Embryonic facial prominence (tissue), 1 donor: ENCODE measurements at regions not wholly inside any gene's neighbourhood (a gene's known extent, or its start where the extent isn't known, plus 50 kb on each side); places are given as distances from the start of the nearest gene placed in this dataset.
A peak's percentile ranks its signal among the peaks of the same experiment; 100 is the strongest.
"Not testable (repeated sequence)": the region's sequence is repeated elsewhere in the genome, so short reads cannot be mapped to it uniquely, and the experiment has no call there.

ENCODE experiments used
- DNase-seq: peaks from one replicate; pipeline ENCODE4 v3.0.0-alpha.2; 2016; ENCODE audit errors: extremely low spot score

DNA sequence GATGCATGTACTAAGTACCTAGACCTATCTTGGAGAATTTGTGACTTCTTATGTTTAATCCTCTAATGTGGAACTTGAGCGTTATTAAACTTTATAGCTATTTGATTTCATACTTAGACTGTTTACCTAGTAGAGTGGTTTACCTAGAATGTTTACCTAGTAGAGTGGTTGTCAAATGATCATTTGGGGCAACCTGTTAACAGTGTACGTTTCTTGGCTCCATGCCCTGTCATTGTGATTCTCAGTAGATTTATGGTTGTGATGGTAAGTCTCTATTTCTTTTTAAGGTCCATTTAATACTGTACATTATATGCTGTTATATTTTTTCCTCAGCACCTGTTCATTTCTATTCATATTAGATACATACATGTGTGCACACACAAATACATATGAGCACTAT lies 233.0 kb upstream of the MAD2L1 start:
- no peak for DNase-seq

DNA sequence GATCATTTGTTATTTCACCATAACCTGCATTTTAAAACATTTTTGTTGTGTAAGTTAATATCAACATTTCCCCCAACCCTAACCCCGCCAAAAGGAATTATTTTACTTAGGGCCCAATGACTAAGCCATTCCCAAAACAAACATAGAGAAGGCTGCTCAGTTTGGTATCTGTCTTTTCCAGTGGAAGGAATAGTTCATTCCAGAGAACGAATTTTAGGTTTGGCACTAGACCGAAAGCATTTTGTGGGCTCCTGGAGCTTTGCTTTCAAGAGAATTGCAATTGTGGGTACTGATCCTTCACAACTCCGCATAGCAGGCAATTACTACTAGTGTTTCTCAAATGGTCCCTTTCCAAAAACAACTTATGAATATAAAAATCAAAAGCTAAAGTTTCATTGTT lies 226.7 kb upstream of the MAD2L1 start:
- peak; percentile 68 for DNase-seq

DNA sequence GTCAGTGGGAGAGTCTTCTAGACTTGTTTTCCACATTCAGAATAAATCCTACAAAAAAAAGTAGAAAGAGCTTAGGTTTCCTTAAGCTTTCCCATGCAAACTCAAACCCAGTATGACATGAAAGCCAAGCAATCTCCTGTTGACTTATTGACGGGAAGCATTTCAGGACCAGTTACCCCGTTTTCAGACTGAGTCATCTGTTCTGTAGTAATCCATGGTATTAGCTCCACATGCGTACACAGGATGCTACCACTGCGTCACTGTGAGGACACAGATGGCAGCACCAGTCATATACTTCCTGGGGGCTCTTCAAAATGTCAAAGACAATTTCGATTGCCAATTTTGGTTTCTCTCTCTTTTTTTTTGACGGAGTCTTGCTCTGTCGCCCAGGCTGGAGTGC lies 224.9 kb upstream of the MAD2L1 start:
- DNase-seq = no peak

DNA sequence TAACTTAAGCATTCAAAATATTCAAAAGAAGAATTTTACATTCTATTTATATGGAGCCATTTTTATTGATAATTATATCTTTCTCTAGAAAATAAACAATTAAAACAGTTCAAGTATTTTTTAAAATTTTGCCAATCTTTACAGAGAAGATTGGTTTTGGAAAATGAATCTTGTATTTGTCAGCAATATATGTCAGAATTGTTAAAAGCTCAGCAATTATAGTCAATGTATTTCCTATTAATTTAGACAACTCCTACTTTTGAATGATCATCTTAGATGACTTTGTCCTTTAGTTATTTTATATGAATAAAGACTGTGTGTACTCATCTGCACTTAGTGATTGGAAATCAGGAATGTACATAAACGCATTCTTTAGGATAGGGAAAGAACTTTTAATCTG lies 223.9 kb upstream of the MAD2L1 start:
- no peak for DNase-seq

DNA sequence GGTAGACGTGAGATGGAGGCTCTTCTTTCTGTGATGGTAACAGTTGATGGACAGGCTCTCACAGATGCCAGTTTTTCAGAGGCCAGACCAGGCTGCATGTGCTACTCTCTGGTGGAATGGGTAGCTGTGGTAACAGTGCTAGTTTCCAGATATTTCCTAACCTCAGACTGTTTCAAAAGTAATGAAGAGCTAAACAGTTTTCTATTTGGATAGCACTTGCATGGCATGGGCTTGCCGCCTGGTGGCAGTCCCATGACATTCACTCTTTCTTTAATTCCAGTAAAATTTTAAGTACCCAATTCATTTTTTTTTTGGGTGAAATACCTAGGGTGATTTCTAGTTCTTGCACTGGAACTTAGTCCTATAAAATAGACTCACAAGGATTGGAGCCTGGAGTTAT lies 220.2 kb upstream of the MAD2L1 start:
- DNase-seq = no peak

DNA sequence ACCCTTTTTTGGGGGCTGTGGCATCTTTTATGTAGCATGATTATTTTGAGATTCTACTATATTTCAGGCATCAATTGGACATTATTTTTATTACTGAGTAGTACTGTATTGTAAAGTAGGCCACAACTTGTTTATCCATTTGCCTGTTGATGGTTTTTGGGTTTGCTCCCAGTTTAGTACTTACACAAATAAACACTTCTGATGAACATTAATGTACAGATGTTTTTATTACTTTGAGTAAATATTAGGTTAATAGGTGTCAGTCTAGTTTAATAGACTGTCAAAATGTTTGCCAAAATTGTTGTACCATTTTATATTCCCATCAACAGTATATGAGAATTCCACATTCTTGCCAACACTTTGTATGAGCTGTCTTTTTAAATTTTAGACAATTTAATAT lies 214.9 kb upstream of the MAD2L1 start:
- no peak for DNase-seq

DNA sequence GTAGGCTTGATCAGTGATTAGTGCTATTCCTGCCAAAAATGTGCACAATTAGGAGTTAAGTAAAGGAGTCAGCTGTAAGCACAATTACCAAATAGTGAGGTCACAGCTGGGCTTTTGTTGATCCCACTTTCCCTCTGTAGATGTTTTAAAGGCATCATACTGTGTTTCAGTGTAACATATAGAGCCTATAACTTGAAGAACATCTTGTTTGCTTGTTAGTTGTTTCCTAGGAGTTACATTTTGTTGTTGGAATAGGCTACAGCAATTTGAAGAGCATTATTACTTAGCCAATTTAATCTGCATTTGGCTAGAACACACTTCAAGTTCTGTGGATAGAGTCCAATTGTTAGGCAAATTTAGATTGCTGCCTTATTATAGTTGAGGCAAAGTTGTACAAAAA lies 210.7 kb upstream of the MAD2L1 start:
- no peak for DNase-seq

DNA sequence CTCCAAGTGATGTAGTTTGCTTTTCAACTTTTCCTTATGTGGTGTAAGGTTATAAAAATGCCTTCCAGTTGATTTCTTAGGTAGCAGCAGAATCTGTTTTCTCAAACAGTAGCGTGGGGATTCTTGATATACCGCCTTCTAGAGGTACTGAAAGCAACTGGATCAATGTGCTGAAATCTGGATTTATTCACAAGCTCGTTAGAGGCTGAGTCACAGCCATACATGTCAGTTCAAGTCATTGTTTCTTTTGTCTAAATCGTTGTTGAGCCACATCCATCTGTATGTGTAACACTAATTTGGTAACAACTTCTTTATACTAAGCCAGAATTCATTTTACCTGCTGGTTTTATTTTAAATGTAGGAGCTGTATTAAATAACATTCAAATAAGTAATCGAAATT lies 200.0 kb upstream of the MAD2L1 start:
- DNase-seq = no peak

DNA sequence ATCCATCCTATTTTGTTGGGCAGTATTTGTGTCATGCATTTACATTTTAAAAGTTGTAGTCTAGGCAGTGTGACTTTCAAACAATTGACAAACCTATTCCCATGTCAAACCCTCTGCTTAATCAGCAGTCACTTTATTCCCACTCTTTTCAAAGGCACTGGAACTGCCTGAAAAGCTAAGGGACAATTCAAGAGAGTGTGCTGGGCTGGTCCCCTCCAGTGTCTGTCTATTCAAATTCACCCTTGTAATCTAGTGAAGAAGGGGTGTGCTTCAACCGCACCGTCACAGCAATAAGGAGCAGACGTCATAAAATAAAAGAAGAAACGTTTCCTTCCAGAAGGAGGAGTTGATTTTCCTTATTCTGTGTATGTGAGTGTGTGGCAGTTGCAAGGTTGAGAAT lies 197.0 kb upstream of the MAD2L1 start:
- no peak for DNase-seq

DNA sequence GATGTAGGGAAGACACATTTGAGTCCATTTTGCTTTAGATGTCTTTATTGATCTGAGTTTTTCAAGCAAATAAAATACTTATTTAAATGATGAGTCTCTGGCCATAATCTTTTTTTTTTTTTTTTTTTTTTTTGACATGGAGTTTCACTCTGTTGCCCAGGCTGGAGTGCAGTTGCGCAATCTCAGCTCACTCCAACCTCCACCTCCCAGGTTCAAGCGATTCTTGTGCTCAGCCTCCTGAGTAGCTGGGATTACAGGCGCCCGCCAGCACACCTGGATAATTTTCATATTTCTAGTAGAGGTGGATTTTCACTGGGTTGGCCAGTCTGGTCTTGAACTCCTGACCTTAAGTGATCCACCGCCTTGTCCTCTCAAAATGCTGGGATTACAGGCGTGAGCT lies 194.5 kb upstream of the MAD2L1 start:
- DNase-seq = no peak

DNA sequence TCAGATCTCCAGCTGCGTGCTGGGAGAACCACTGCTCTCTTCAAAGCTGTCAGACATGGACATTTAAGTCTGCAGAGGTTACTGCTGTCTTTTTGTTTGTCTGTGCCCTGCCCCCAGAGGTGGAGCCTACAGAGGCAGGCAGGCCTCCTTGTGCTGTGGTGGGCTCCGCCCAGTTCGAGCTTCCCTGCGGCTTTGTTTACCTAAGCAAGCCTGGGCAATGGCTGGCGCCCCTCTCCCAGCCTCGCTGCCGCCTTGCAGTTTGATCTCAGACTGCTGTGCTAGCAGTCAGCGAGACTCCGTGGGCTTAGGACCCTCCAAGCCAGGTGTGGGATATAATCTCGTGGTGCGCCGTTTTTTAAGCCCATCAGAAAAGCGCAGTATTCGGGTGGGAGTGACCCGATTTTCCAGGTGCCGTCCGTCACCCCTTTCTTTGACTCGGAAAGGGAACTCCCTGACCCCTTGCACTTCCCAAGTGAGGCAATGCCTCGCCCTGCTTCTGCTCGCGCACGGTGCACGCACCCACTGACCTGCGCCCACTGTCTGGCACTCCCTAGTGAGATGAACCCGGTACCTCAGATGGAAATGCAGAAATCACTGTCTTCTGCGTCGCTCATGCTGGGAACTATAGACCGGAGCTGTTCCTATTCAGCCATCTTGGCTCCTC lies 189.6 kb upstream of the MAD2L1 start:
- not testable (repeated sequence) for DNase-seq

DNA sequence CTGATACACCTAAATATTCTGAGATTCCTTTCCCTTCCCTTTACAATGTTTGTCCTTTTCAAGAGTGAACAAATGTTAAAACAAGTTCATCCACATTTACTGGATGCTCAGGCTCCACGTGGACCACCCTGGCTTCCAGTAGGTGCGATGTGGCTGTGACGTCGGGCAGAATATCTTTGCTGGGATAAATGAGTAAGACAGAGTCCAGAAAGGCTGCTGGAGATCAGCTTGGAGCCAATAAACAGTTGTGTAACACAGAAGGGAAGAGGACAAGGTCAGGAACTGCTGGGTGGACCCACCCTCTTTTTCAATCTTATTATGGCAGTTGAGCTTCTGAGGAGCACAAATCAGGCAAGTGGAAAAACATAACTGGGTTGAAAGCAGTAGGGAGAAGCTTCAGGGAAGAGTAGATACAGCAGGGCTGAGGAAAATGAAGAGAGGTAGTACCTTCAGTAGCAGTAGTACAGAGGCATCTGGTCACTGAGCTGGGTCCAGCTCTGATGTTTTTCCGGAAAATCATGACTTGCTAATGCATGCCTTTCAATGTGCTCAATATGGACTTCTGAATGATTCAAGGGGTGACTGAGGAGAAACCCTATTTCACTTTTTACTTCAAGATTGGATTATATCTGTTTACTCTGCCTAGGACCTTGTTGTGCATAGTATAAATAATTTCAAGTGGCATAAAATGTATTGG lies 171.8 kb upstream of the MAD2L1 start:
- DNase-seq = no peak

DNA sequence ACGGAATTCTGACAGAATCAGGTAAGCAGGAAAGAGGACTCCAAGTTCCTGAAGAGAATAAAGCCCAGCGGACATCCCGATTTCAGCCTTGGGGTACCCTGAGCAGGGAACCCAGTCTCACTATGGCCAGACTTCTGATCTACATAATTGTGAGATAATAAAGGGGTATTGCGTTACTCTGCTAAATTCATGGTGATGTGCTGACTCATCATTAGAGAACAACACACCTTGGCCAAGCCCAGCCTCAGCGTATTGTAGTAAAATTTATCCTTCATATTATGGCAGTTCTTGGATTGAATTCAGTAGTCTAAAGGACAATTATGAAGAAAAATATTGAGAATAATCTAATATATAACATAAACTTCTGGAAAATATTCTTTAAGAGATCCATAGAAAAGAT lies 170.2 kb upstream of the MAD2L1 start:
- no peak for DNase-seq

DNA sequence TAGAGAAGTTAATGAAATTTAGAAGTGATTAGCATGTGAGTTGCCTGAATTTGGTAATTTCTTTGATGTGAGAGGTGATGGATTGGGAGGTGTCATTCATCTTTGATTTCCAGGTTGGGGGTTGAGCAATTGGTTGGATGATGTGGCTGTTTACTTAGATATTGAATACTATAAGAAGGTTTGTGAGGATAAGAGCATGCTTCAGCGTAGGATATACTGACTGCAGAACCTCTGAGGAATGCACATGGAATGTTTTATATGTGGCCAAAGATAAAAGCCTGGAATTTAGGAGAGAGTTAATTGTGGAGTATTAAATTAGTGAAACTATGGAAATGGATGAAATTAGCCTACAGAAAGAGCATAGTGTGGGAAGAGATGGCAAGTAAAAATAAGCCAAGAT lies 165.4 kb upstream of the MAD2L1 start:
- no peak for DNase-seq

DNA sequence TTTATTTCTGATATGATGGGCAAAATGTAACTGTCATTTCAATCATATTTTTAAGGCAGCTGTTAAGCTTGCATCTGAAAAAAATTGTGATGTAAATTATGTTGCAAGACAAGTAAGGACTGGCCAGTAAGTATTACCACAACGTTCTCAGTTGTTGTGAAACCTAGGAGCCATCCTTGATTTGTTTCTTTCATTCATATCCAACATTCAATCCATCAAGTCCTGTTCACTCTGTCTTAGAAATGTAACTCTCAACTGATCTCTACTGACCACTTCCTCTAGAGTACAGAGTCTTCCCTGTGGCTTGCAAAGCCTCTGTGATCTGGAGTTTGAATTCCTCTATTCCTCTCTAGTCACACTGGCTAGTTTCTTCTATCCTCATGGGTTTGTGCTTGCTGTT lies 161.4 kb upstream of the MAD2L1 start:
- no peak for DNase-seq

DNA sequence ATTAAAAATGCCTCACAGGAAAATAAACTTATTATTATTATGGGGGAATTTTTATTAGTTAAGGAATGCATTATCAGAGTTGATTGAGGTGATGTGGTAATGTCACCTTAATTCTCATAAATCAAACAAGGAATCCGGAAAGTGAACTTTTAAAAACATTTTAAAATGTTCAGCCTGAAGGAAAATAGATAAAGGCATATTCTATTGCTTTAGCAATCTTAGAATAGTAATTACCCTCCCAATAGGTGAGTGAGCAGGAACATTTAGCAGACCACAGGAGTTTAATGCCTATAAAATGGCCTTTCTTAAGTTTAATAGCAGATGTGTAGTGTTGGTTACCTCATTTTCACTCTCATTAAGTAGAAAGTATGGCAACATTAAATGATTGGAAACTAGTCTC lies 160.9 kb upstream of the MAD2L1 start:
- no peak for DNase-seq

DNA sequence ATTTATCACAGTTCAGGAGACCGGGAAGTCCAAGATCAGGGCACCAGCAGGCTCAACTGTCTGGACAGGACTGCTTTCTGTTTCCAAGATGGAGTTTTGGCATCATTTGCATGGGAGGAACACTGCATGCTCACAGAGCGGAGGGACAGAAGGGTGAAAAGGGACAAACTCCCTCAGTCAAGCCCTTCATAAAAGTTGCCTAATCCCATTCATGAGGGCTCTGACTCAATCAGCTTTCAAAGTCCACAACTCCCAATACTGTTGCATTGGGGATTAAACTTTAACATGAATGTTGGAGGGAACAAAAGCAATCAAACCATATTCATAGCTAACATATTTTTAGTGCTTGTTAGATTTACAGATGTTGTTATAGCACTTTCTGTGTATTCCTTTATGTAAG lies 158.9 kb upstream of the MAD2L1 start:
- no peak for DNase-seq

DNA sequence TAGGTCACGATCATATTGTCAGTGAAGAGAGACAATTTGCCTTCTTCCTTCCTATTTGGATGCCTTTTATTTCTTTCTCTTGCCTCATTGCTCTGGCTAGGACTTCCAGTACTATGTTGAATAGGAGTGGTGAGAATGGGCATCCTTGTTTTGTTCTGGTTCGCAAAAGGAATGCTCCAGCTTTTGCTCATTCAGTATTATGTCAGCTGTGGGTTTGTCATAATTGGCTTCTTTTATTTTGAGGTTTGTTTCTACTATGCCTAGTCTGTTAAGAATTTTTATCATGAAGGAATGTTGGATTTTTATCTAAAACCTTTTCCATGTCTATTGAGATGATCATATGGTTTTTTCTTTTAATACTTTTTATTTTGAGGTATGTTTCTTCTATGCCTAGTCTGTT lies 152.3 kb upstream of the MAD2L1 start:
- no peak for DNase-seq

DNA sequence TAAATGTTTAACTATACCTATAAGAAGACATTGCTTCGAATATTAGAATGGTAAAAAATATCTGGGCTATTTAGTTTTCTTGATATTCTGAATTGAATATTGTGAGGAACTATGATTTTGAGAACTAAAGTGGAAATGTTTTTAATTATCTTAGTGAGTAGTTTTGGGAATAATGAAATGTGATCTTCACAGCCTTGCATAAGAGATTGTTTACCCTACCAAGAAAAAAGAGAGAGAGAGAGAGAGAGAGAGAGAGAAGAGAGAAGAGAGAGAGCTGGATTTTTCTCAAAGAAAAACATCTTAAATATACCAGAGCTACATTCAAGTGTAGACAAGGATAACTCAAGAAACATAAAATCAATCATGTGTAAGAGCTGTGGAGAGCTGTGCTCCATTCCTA lies 148.7 kb upstream of the MAD2L1 start:
- no peak for DNase-seq

DNA sequence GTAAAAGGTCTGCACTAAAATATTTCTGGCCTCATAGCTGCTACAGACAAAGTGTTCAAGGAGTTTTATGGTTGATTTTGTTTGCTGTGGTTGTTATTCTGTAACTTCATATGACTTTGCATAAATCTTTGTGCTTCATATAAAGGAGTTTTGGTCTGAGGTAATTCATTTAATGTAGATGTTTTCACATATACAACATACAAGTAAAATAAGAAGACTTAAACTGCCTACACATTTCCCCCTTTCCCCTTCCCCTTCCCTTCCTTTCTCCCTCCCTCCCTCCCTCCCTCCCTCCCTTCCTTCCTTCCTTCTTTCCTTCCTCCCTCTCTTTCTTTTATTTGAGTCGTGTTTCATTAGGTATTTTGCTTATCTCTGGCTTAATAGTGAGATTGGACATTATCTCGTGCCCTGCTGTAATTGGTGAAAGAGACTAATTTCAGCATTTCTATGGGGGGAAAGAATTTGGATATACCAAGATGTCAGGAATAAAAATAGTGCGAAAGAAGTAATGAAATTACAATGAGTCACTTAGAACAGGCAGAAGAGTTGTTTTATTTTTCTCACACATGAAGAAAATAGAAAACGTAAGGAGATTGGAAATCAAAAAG lies 144.9 kb upstream of the MAD2L1 start:
- DNase-seq = no peak

DNA sequence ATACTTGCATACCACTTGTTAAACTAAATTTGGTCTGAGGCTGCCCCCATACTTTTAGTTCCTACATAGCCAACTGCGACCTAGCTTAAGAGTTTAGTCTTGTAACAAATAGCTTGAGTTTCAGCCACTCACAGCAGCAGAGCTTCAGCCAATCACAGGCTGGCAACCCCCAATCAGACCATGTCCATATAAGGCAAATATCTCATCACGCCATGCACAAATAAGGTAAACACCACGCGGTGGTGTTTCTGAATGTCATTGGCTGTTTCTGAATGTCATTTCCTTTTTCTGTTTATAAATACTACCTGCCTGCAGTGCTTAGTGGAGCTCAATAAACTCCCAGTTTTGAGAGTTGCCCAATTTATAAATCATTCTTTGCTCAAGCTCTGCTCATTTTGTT lies 143.1 kb upstream of the MAD2L1 start:
- DNase-seq = no peak

DNA sequence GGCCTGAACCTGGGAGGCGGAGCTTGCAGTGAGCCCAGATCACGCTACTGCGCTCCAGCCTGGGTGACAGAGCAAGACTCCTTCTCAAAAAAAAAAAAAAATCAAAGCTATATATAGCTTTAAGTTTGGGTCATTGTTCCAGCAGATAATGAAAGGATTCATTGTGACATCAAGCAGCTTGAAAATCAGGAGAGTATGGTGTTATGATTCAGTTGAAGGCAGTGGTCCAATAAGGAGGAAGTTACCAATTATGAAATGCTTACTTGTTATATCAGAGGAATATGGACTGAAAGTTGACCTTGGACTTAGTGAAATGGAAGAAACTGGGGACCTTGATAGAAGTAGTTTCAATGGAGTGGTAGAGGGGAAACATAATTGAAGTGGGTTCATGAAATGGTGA lies 140.4 kb upstream of the MAD2L1 start:
- DNase-seq = no peak

DNA sequence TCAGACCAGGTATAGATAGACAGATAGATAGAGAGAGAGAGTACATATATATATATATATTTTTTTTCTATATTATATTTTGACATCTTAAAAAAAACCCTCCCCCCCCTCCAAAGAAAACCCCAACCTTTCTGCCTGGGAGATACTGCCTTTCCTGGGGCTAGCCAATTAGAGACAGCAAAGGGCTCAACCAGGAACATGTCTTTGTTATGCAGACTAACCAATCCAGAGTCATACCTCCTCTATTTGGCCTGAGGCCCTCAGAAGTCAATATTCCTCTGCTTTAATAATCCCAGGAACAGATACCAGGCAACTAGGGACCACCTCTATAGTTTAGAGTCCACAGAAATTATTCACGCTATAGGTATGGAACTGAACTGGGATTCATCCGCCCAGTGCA lies 135.6 kb upstream of the MAD2L1 start:
- no peak for DNase-seq
